ENCODE measurements at regions not wholly inside any gene's neighbourhood (a gene's known extent, or its start where the extent isn't known, plus 50 kb on each side); places are given as distances from the start of the nearest gene placed in this dataset.

DNA sequence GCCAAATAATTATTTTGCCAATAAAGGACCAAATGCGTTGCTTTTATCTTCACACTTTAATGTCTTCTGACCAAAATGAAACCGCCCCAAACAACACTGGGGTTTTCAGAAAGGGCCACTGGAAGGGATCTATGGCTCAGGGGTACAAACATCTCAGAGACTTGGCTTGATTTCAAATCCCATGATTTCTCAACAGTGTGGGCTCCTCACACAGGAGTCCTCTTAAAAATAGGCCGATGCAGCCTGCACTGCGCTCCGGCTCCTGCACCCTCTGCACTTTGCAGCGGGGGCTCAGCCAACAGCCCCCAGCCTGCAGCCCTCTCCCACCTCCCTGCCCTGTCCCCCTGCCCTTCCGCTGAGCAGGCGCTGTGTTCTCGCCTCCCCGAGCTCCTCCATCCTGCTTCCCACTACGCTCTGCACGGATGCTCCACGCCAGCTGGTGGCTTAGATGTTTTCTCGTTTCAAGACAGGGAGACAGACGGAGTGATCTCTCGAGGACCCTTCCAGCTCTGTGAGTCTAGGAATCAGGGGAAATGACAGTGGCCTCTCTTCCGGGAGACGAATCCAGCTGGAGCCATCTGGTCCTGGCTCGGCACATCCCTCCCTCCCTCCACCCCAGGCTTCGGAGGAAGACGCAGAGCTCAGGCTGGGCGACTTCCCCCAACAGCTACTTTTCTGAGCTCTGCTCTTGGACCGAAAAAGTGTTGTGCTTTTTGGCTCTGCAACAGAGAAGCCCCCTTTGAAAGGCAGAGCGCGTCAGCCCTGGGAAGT is 71.4 kb downstream of the KCNF1 start:
- in situ Hi-C loops (cut with HindIII; ENCODE audit: low pct_unique_long_range_greater_than_20kb, low sequenced_read_pairs): no loop called here
- no peak for DNase-seq (ENCODE audit: low read depth)

DNA sequence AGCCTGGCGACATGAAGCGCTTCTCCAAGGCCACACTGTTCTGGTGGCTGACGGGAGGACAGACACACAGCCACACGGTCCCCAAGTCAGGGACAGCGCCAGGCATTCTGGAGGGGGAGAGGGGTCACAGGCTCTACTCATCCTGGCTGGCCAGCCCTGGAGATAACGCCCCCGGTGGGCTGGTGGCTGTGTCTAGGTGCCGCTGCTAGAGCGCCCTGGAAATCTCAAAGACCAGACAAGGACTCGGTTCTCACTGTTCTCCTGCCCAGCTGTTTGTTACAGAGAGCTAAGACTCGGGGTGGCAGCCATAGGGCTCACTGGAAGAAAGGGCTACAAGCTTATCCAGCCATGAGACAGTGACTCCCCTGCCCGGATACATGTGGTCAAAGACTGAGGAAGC is 72.0 kb downstream of the KCNF1 start:
- in situ Hi-C loops (cut with HindIII; ENCODE audit: low pct_unique_long_range_greater_than_20kb, low sequenced_read_pairs): no loop called here
- DNase-seq (ENCODE audit: low read depth): no peak

- in situ Hi-C loops (cut with HindIII; ENCODE audit: low pct_unique_long_range_greater_than_20kb, low sequenced_read_pairs): no loop called here
- no peak for DNase-seq (ENCODE audit: low read depth)
Observed at GRCh38 chr2:10984418-10985135, 72.8 kb downstream of the KCNF1 start.

DNA sequence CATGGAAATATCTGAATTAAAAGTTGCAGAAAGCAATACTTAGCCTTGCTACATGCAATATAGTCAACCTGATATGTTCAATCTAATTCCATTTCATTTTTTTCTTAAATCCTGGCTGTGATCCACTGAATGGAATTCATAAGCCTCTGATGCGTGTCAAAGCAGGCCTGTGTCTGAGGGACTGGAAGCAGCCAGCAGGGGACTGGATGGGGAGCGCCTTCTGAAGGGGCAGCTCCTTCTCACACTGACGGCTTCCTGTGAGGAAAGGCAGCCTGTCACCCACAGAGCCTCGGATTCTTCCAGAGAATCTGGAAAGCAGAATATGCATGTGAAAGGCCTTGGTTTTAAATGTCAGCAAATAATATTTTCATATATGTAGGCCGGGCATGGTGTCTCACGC is 73.5 kb downstream of the KCNF1 start:
- DNase-seq (ENCODE audit: low read depth): no peak
- in situ Hi-C loops (cut with HindIII; ENCODE audit: low pct_unique_long_range_greater_than_20kb, low sequenced_read_pairs): no loop called here

GRCh38 chr2:10985901-10986535 is 74.3 kb downstream of the KCNF1 start:
- DNase-seq (ENCODE audit: low read depth): no peak
- in situ Hi-C loops (cut with HindIII; ENCODE audit: low pct_unique_long_range_greater_than_20kb, low sequenced_read_pairs): no loop called here

- in situ Hi-C loops (cut with HindIII; ENCODE audit: low pct_unique_long_range_greater_than_20kb, low sequenced_read_pairs): no loop called here
- no peak for DNase-seq (ENCODE audit: low read depth)
Observed at GRCh38 chr2:10987439-10987838, 75.7 kb downstream of the KCNF1 start.

DNA sequence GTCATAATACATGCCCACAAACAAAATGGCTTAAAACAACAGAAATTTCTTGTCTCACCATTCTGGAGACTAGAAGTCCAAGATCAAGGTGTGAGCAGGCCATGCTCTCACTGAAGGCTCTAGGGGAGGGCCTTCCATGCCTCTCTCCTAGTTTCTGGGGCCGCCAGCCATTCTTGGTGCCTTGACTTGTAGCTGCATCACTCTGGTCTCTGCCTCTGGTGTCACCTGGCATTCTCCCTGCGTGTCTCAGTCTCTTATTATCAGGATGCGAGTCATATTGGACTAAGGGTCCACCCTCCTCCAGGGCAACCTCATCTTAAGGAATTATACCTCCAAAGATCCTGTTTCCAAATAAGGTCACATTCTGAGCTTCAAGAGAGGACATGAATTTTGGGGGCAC is 76.1 kb downstream of the KCNF1 start:
- in situ Hi-C loops (cut with HindIII; ENCODE audit: low pct_unique_long_range_greater_than_20kb, low sequenced_read_pairs): no loop called here
- no peak for DNase-seq (ENCODE audit: low read depth)

DNA sequence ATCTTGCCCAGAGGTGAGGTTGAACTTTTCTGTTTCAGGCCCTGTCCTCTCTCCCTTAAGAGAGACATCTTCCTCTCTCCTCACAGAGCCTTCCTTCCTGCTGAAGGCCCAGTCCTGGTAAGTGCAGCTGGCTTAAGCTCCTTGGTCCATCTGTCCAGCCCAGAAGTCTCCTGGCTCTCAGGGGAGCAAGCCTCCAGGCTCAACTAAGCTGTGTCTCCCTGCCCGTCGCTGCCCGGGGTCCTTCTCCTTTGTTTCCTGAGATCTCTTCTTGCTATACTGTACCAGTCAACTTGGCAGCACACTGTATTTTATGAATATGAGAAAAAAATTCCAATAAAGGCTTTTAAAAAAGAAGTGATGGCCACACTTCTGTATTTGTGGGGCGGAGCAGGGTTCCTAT is 77.4 kb downstream of the KCNF1 start:
- DNase-seq (ENCODE audit: low read depth): no peak
- in situ Hi-C loops (cut with HindIII; ENCODE audit: low pct_unique_long_range_greater_than_20kb, low sequenced_read_pairs): no loop called here

GRCh38 chr2:10989782-10990181 is 78.0 kb downstream of the KCNF1 start:
- in situ Hi-C loops (cut with HindIII; ENCODE audit: low pct_unique_long_range_greater_than_20kb, low sequenced_read_pairs): no loop called here
- no peak for DNase-seq (ENCODE audit: low read depth)

DNA sequence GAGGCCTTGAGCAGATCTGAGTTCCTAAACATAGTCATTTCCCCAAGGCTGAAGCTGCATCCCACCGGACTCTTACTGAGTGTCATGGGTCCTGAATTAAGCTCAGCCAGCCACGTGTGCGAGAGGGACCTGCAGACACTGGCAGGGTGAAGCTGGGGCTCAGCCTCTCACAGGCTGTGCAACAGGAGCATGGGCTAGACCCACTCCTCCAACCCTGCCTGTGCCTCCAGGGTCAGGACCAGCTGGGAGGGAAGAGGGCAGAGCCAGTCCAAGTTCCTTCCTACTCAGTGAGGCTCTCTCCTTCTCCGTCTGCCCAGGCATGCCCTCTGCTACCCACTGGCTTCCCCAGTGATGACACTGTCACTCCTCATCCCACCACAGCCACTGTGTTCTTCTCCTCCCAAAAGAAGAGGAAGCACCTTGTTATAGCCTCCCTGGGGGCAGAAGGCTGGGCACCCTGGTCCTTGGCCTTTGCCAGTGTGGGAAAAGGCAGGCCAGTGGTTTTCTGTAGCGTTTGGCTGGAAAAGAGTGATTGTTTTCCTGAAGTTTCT is 78.9 kb downstream of the KCNF1 start:
- no peak for DNase-seq (ENCODE audit: low read depth)
- in situ Hi-C loops (cut with HindIII; ENCODE audit: low pct_unique_long_range_greater_than_20kb, low sequenced_read_pairs): no loop called here

DNA sequence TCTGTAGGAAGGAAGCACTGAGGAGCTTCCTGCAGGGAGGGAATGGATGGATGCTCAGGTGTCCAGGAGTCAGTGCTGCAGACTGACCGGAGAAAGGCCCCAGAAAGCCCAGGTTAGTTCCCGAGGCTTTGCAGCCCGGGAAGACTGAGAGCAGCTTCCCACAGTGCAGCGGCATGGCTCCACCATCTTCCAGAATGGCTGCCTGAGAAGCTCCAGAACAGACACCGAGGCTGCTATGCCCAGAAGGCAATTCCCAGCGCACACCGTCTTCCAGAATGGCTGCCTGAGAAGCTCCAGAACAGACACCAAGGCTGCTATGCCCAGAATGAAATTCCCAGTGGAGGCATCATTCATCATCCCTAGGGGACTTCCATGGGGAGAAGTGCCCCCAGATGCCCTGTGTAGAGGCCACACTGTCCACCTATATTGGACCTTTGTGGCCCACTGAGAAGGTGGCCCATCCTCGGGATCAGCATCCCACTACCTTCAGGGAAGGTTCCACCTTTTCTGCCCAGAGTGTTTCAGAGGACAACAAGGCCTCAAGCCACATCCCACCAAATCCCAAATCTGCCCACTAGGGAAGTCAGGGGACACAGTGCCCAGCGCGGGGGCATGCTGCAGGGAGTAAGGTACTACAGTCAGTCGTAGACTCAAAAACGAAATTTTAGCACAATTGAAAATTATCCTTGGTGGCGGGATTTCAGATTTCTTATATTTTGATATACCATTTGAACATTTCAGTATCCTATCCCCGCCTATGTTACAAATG is 80.5 kb downstream of the KCNF1 start:
- in situ Hi-C loops (cut with HindIII; ENCODE audit: low pct_unique_long_range_greater_than_20kb, low sequenced_read_pairs): no loop called here
- DNase-seq (ENCODE audit: low read depth): no peak

DNA sequence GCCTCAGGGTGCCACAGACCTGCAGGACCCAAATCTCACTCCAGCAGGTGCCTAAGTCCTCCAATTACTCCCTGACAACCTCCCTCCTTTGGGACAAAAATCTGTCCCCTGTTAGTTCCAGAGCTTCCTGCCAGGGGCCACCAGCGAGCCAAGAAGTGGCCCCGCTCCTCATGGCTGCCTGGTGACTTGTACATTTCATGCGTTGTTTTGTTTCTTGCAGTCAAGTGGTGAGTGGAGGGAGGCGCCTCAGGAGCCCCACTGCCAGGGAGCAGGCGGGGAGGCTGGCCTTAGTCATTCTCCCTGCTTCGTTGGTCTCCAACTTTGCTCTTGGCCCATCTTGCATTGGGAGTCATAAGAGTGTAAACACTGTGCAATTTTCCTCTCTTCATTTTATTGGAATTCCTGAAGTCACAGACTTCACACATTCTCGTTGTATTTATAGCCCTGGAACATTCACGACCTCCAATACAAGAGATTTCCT is 81.3 kb downstream of the KCNF1 start:
- in situ Hi-C loops (cut with HindIII; ENCODE audit: low pct_unique_long_range_greater_than_20kb, low sequenced_read_pairs): no loop called here
- peak; percentile 91 for DNase-seq (ENCODE audit: low read depth)

GRCh38 chr2:10995366-10995970 is 83.7 kb downstream of the KCNF1 start:
- no peak for DNase-seq (ENCODE audit: low read depth)
- in situ Hi-C loops (cut with HindIII; ENCODE audit: low pct_unique_long_range_greater_than_20kb, low sequenced_read_pairs): no loop called here

DNA sequence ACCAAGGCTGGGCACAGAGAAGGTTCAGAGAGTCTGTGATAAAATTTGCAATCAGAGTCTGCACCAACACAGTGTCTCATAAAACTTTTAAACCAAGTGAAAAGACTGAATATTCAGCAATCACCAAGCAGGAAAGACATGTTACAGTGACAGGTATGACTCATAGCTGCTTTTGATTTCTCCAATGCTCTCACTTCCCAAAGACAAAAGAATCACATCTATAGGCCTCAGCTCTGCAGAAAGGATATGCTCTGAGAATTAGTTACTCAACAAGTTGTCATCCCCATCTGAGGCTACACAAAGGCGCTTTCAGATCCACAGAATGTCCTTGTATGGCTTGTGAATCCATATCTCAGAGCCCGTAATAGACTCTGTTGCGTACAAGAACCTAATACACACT is 92.5 kb downstream of the KCNF1 start:
- peak; percentile 46 for DNase-seq (ENCODE audit: low read depth)
- in situ Hi-C loops (cut with HindIII; ENCODE audit: low pct_unique_long_range_greater_than_20kb, low sequenced_read_pairs): no loop called here

GRCh38 chr2:11005032-11005431 is 93.3 kb downstream of the KCNF1 start:
- in situ Hi-C loops (cut with HindIII; ENCODE audit: low pct_unique_long_range_greater_than_20kb, low sequenced_read_pairs): no loop called here
- DNase-seq (ENCODE audit: low read depth): no peak

GRCh38 chr2:11006191-11006590 is 94.5 kb downstream of the KCNF1 start:
- DNase-seq (ENCODE audit: low read depth): no peak
- in situ Hi-C loops (cut with HindIII; ENCODE audit: low pct_unique_long_range_greater_than_20kb, low sequenced_read_pairs): no loop called here

DNA sequence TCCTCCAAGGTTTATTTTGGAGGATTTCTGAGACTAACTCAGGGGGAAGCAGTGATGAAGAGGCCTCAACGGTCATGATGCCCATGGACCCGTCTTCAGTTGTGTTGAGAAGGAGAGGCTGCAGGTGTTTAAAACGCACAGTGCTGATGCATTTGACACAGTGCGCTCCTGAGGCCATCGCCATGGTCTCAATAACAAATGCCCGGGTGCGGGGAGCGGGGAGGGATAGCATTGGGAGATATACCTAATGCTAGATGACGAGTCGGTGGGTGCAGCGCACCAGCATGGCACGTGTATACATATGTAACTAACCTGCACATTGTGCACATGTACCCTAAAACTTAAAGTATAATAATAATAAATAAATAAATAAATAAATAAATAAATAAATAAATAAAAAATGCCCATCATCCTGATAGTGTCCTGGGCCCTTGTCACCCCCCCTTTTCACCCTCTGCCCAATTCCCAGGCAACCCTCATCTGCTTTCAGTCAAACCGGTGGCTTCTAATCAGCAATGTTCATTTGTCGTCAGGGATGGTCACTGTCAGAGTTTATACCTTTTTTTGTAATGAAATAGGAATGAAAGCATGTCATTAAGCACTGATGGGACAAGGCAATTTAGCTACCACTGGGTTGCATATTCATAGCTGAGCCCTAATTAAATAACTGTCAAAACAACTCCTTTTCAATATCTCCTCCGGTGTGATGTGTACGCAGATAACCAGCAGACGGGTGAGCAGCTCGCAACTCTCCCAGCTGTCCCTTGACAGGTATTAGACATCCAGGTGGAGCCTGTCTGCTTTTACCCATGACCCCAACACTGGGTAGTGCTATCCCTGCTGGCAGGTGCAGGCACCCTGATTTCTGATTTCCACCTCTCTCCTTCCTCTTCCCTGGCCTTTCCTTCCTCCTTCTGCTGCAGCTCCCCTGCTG is 95.9 kb downstream of the KCNF1 start:
- in situ Hi-C loops (cut with HindIII; ENCODE audit: low pct_unique_long_range_greater_than_20kb, low sequenced_read_pairs): no loop called here
- DNase-seq (ENCODE audit: low read depth): no peak

Measured in Caki2 (cell line).